ENCODE measurements at regions not wholly inside any gene's neighbourhood (a gene's known extent, or its start where the extent isn't known, plus 50 kb on each side); places are given as distances from the start of the nearest gene placed in this dataset.

GRCh38 chr16:85418978-85419491, 194.1 kb upstream of the GSE1 start:
- H3K36me3 ChIP-seq (ENCODE audit: control insufficient read depth, insufficient read depth, low read length): no peaks in the 10 kb centered on the region
- no CpG with 5 or more reads among the region's 17 CpGs for WGBS (ENCODE audit: insufficient coverage, low lambda C conversion rate)

GRCh38 chr16:85419503-85420408, 193.4 kb upstream of the GSE1 start:
- WGBS (ENCODE audit: insufficient coverage, low lambda C conversion rate): 100% methylated on average over 2 of the region's 21 CpGs

More at GRCh38 chr16:85418978-85419491, 194.1 kb upstream of the GSE1 start:
- H3K4me1 ChIP-seq (ENCODE audit: control insufficient read depth, insufficient read depth, low read length): peaks cover 30% of the 10 kb centered on the region
- no peak overlapping the region for H3K4me3 ChIP-seq (ENCODE audit: low read length)
- peaks cover 8% of the 10 kb centered on the region for H3K9me3 ChIP-seq (ENCODE audit: control insufficient read depth, low read depth, low read length)
- DNase-seq: no peak
- H3K27ac ChIP-seq (ENCODE audit: low read length): no peak overlapping the region
- no peaks in the 10 kb centered on the region for H3K27me3 ChIP-seq (ENCODE audit: control insufficient read depth, insufficient read depth, low read length)

GRCh38 chr16:85420501-85421337, 192.4 kb upstream of the GSE1 start:
- Histone ChIP-seq H3K27me3 (ENCODE audit: control insufficient read depth, insufficient read depth, low read length) (no peaks in the 10 kb centered on the region), H3K36me3 (ENCODE audit: control insufficient read depth, insufficient read depth, low read length) (peaks cover 6% of the 10 kb centered on the region)
- no CpG with 5 or more reads among the region's 42 CpGs for WGBS (ENCODE audit: insufficient coverage, low lambda C conversion rate)

More at GRCh38 chr16:85419503-85420408, 193.4 kb upstream of the GSE1 start:
- Histone ChIP-seq H3K27ac (ENCODE audit: low read length) (no peak overlapping the region), H3K9me3 (ENCODE audit: control insufficient read depth, low read depth, low read length) (peaks cover 14% of the 10 kb centered on the region), H3K4me1 (ENCODE audit: control insufficient read depth, insufficient read depth, low read length) (peaks cover 36% of the 10 kb centered on the region), H3K27me3 (ENCODE audit: control insufficient read depth, insufficient read depth, low read length) (no peaks in the 10 kb centered on the region), H3K4me3 (ENCODE audit: low read length) (no peak overlapping the region), H3K36me3 (ENCODE audit: control insufficient read depth, insufficient read depth, low read length) (peaks cover 5% of the 10 kb centered on the region)
- no peak for DNase-seq

GRCh38 chr16:85421338-85422195, 191.6 kb upstream of the GSE1 start:
- peaks cover 13% of the 10 kb centered on the region for H3K9me3 ChIP-seq (ENCODE audit: control insufficient read depth, low read depth, low read length)
- H3K4me1 ChIP-seq (ENCODE audit: control insufficient read depth, insufficient read depth, low read length): peaks cover 36% of the 10 kb centered on the region
- no CpG with 5 or more reads among the region's 24 CpGs for WGBS (ENCODE audit: insufficient coverage, low lambda C conversion rate)
- H3K27me3 ChIP-seq (ENCODE audit: control insufficient read depth, insufficient read depth, low read length): no peaks in the 10 kb centered on the region
- DNase-seq: no peak
- peak overlapping the region; percentile 71 for H3K27ac ChIP-seq (ENCODE audit: low read length)
- no peak overlapping the region for H3K4me3 ChIP-seq (ENCODE audit: low read length)
- H3K36me3 ChIP-seq (ENCODE audit: control insufficient read depth, insufficient read depth, low read length): peaks cover 6% of the 10 kb centered on the region

More at GRCh38 chr16:85420501-85421337, 192.4 kb upstream of the GSE1 start:
- no peak overlapping the region for H3K4me3 ChIP-seq (ENCODE audit: low read length)
- H3K9me3 ChIP-seq (ENCODE audit: control insufficient read depth, low read depth, low read length): peaks cover 15% of the 10 kb centered on the region
- peak overlapping the region; percentile 3 for H3K27ac ChIP-seq (ENCODE audit: low read length)
- DNase-seq: peak in 1 of 2 donors; percentile 43
- peaks cover 36% of the 10 kb centered on the region for H3K4me1 ChIP-seq (ENCODE audit: control insufficient read depth, insufficient read depth, low read length)

GRCh38 chr16:85422196-85422631, 190.9 kb upstream of the GSE1 start:
- H3K9me3 ChIP-seq (ENCODE audit: control insufficient read depth, low read depth, low read length): peaks cover 13% of the 10 kb centered on the region
- WGBS (ENCODE audit: insufficient coverage, low lambda C conversion rate): 18% methylated on average over 4 of the region's 16 CpGs
- peaks cover 36% of the 10 kb centered on the region for H3K4me1 ChIP-seq (ENCODE audit: control insufficient read depth, insufficient read depth, low read length)
- no peaks in the 10 kb centered on the region for H3K27me3 ChIP-seq (ENCODE audit: control insufficient read depth, insufficient read depth, low read length)
- peaks cover 6% of the 10 kb centered on the region for H3K36me3 ChIP-seq (ENCODE audit: control insufficient read depth, insufficient read depth, low read length)
- DNase-seq: peak in 1 of 2 donors; percentile 33
- H3K4me3 ChIP-seq (ENCODE audit: low read length): no peak overlapping the region
- peak overlapping the region; percentile 71 for H3K27ac ChIP-seq (ENCODE audit: low read length)

- Histone ChIP-seq H3K27ac (ENCODE audit: low read length) (peak overlapping the region; percentile 71), H3K9me3 (ENCODE audit: control insufficient read depth, low read depth, low read length) (peaks cover 13% of the 10 kb centered on the region), H3K36me3 (ENCODE audit: control insufficient read depth, insufficient read depth, low read length) (peaks cover 6% of the 10 kb centered on the region), H3K4me1 (ENCODE audit: control insufficient read depth, insufficient read depth, low read length) (peaks cover 36% of the 10 kb centered on the region), H3K27me3 (ENCODE audit: control insufficient read depth, insufficient read depth, low read length) (no peaks in the 10 kb centered on the region), H3K4me3 (ENCODE audit: low read length) (no peak overlapping the region)
- no CpG with 5 or more reads among the region's 23 CpGs for WGBS (ENCODE audit: insufficient coverage, low lambda C conversion rate)
- peak; percentile 96 to 98 for DNase-seq
These were observed 190.2 kb upstream of the GSE1 start for GRCh38 chr16:85422632-85423550.

- peaks cover 6% of the 10 kb centered on the region for H3K36me3 ChIP-seq (ENCODE audit: control insufficient read depth, insufficient read depth, low read length)
- H3K4me3 ChIP-seq (ENCODE audit: low read length): no peak overlapping the region
- H3K27me3 ChIP-seq (ENCODE audit: control insufficient read depth, insufficient read depth, low read length): no peaks in the 10 kb centered on the region
- peaks cover 13% of the 10 kb centered on the region for H3K9me3 ChIP-seq (ENCODE audit: control insufficient read depth, low read depth, low read length)
- DNase-seq: no peak
- peak overlapping the region; percentile 61 for H3K27ac ChIP-seq (ENCODE audit: low read length)
- WGBS (ENCODE audit: insufficient coverage, low lambda C conversion rate): no CpG with 5 or more reads among the region's 11 CpGs
- H3K4me1 ChIP-seq (ENCODE audit: control insufficient read depth, insufficient read depth, low read length): peaks cover 36% of the 10 kb centered on the region
These were observed 189.5 kb upstream of the GSE1 start for GRCh38 chr16:85423631-85424030.

- H3K9me3 ChIP-seq (ENCODE audit: control insufficient read depth, low read depth, low read length): peaks cover 13% of the 10 kb centered on the region
- no peak overlapping the region for H3K4me3 ChIP-seq (ENCODE audit: low read length)
- H3K36me3 ChIP-seq (ENCODE audit: control insufficient read depth, insufficient read depth, low read length): peaks cover 8% of the 10 kb centered on the region
- no peak overlapping the region for H3K27ac ChIP-seq (ENCODE audit: low read length)
- WGBS (ENCODE audit: insufficient coverage, low lambda C conversion rate): no CpG with 5 or more reads among the region's 35 CpGs
- no peak for DNase-seq
- no peaks in the 10 kb centered on the region for H3K27me3 ChIP-seq (ENCODE audit: control insufficient read depth, insufficient read depth, low read length)
- H3K4me1 ChIP-seq (ENCODE audit: control insufficient read depth, insufficient read depth, low read length): peaks cover 36% of the 10 kb centered on the region
These were observed 188.7 kb upstream of the GSE1 start for GRCh38 chr16:85424260-85425073.
